Activated T-helper 1 cell treated with anti-CD3 and anti-CD28 coated beads, Interleukin-12 subunit alpha, Interleukin-12 subunit beta, Interleukin-2, Interleukin-4 antibody, amounts not matched to agents 30 ng/mL and 10 ng/mL and 1 ng/mL, durations not matched to agents 14 hours and 24 hours and 36 hours (primary cell): ENCODE measurements at regions not wholly inside any gene's neighbourhood (a gene's known extent, or its start where the extent isn't known, plus 50 kb on each side); places are given as distances from the start of the nearest gene placed in this dataset.

Source experiments
- DNase-seq: peaks from one replicate; pipeline ENCODE4 v3.0.0; 2021; ENCODE audit warnings: low spot score
- H3K27ac Mint-ChIP-seq: one replicate; pipeline ENCODE4 v1.8.0; 2021; ENCODE audit warnings: mild to moderate bottlenecking, mixed read lengths
- H3K27me3 Mint-ChIP-seq: one replicate; pipeline ENCODE4 v1.8.0; 2022; ENCODE audit warnings: mild to moderate bottlenecking, moderate library complexity, mixed read lengths; ENCODE audit not compliant: insufficient read depth
- H3K36me3 Mint-ChIP-seq: one replicate; pipeline ENCODE4 v1.8.0; 2021; ENCODE audit warnings: low read depth, mixed read lengths
- H3K4me1 Mint-ChIP-seq: one replicate; pipeline ENCODE4 v1.8.0; 2021; ENCODE audit warnings: low read depth, mixed read lengths
- H3K4me3 Mint-ChIP-seq: one replicate; pipeline ENCODE4 v1.8.0; 2021; ENCODE audit warnings: mild to moderate bottlenecking, moderate library complexity, mixed read lengths
- H3K9me3 Mint-ChIP-seq: one replicate; pipeline ENCODE4 v1.8.0; 2021; ENCODE audit warnings: mixed read lengths
- intact Hi-C: fragments of 100-400 bp; cut with micrococcal nuclease; formaldehyde crosslinking; loops from one replicate; pipeline ENCODE4 v1.15.1; 2024

GRCh38 chr11:115691030-115691429, 186.8 kb upstream of the CADM1 start:
- no peak overlapping the region for H3K4me3 Mint-ChIP-seq
- no peak overlapping the region for H3K27ac Mint-ChIP-seq
- peaks cover 1% of the 10 kb centered on the region for H3K27me3 Mint-ChIP-seq
- H3K36me3 Mint-ChIP-seq: no peaks in the 10 kb centered on the region
- no peak for DNase-seq
- intact Hi-C loops: no loop called here
- no peaks in the 10 kb centered on the region for H3K9me3 Mint-ChIP-seq
- H3K4me1 Mint-ChIP-seq: no peaks in the 10 kb centered on the region

- no peak for DNase-seq
- H3K9me3 Mint-ChIP-seq: no peaks in the 10 kb centered on the region
- no peak overlapping the region for H3K4me3 Mint-ChIP-seq
- no peaks in the 10 kb centered on the region for H3K4me1 Mint-ChIP-seq
- no peak overlapping the region for H3K27ac Mint-ChIP-seq
- peaks cover 1% of the 10 kb centered on the region for H3K27me3 Mint-ChIP-seq
- intact Hi-C loops: no loop called here
- H3K36me3 Mint-ChIP-seq: no peaks in the 10 kb centered on the region
These were observed 183.7 kb upstream of the CADM1 start for GRCh38 chr11:115687934-115688333.

GRCh38 chr11:115684699-115685098, 180.5 kb upstream of the CADM1 start:
- intact Hi-C loops: no loop called here
- no peaks in the 10 kb centered on the region for H3K36me3 Mint-ChIP-seq
- H3K27ac Mint-ChIP-seq: no peak overlapping the region
- no peaks in the 10 kb centered on the region for H3K4me1 Mint-ChIP-seq
- no peaks in the 10 kb centered on the region for H3K9me3 Mint-ChIP-seq
- peaks cover 1% of the 10 kb centered on the region for H3K27me3 Mint-ChIP-seq
- H3K4me3 Mint-ChIP-seq: no peak overlapping the region
- no peak for DNase-seq

GRCh38 chr11:115684135-115684534, 179.9 kb upstream of the CADM1 start:
- Mint-ChIP-seq H3K36me3 (no peaks in the 10 kb centered on the region), H3K4me3 (no peak overlapping the region), H3K27me3 (peaks cover 1% of the 10 kb centered on the region), H3K9me3 (no peaks in the 10 kb centered on the region), H3K4me1 (no peaks in the 10 kb centered on the region), H3K27ac (no peak overlapping the region)
- intact Hi-C loops: no loop called here
- no peak for DNase-seq

- Mint-ChIP-seq H3K4me3 (no peak overlapping the region), H3K9me3 (no peaks in the 10 kb centered on the region), H3K36me3 (no peaks in the 10 kb centered on the region), H3K4me1 (no peaks in the 10 kb centered on the region), H3K27me3 (peaks cover 1% of the 10 kb centered on the region), H3K27ac (no peak overlapping the region)
- intact Hi-C loops: no loop called here
- no peak for DNase-seq
These were observed 178.7 kb upstream of the CADM1 start for GRCh38 chr11:115682888-115683287.

- intact Hi-C loops: no loop called here
- no peak for DNase-seq
- no peaks in the 10 kb centered on the region for H3K27me3 Mint-ChIP-seq
- H3K27ac Mint-ChIP-seq: no peak overlapping the region
- H3K4me3 Mint-ChIP-seq: no peak overlapping the region
- H3K36me3 Mint-ChIP-seq: no peaks in the 10 kb centered on the region
- H3K9me3 Mint-ChIP-seq: no peaks in the 10 kb centered on the region
- H3K4me1 Mint-ChIP-seq: no peaks in the 10 kb centered on the region
These were observed 177.9 kb upstream of the CADM1 start for GRCh38 chr11:115682101-115682500.

GRCh38 chr11:115679945-115680344, 175.7 kb upstream of the CADM1 start:
- Mint-ChIP-seq H3K27me3 (no peaks in the 10 kb centered on the region), H3K36me3 (no peaks in the 10 kb centered on the region), H3K4me1 (no peaks in the 10 kb centered on the region), H3K27ac (no peak overlapping the region), H3K4me3 (no peak overlapping the region), H3K9me3 (no peaks in the 10 kb centered on the region)
- intact Hi-C loops: no loop called here
- DNase-seq: no peak

- Mint-ChIP-seq H3K36me3 (no peaks in the 10 kb centered on the region), H3K4me1 (no peaks in the 10 kb centered on the region), H3K4me3 (no peak overlapping the region), H3K27ac (no peak overlapping the region), H3K27me3 (no peaks in the 10 kb centered on the region), H3K9me3 (no peaks in the 10 kb centered on the region)
- intact Hi-C loops: no loop called here
- no peak for DNase-seq
These were observed 174.7 kb upstream of the CADM1 start for GRCh38 chr11:115678942-115679341.

- no peak for DNase-seq
- Mint-ChIP-seq H3K27me3 (no peaks in the 10 kb centered on the region), H3K9me3 (no peaks in the 10 kb centered on the region), H3K4me3 (no peak overlapping the region), H3K4me1 (no peaks in the 10 kb centered on the region), H3K36me3 (no peaks in the 10 kb centered on the region), H3K27ac (no peak overlapping the region)
- intact Hi-C loops: no loop called here
These were observed 173.0 kb upstream of the CADM1 start for GRCh38 chr11:115677190-115677589.

GRCh38 chr11:115676768-115677167, 172.6 kb upstream of the CADM1 start:
- Mint-ChIP-seq H3K9me3 (no peaks in the 10 kb centered on the region), H3K4me3 (no peak overlapping the region), H3K27ac (no peak overlapping the region), H3K27me3 (no peaks in the 10 kb centered on the region), H3K4me1 (no peaks in the 10 kb centered on the region), H3K36me3 (no peaks in the 10 kb centered on the region)
- intact Hi-C loops: no loop called here
- no peak for DNase-seq

GRCh38 chr11:115676206-115676605, 172.0 kb upstream of the CADM1 start:
- DNase-seq: no peak
- Mint-ChIP-seq H3K9me3 (no peaks in the 10 kb centered on the region), H3K4me3 (no peak overlapping the region), H3K27me3 (no peaks in the 10 kb centered on the region), H3K4me1 (no peaks in the 10 kb centered on the region), H3K27ac (no peak overlapping the region), H3K36me3 (no peaks in the 10 kb centered on the region)
- intact Hi-C loops: no loop called here

- H3K27me3 Mint-ChIP-seq: no peaks in the 10 kb centered on the region
- no peaks in the 10 kb centered on the region for H3K36me3 Mint-ChIP-seq
- H3K4me1 Mint-ChIP-seq: no peaks in the 10 kb centered on the region
- intact Hi-C loops: no loop called here
- no peak overlapping the region for H3K4me3 Mint-ChIP-seq
- no peak overlapping the region for H3K27ac Mint-ChIP-seq
- no peak for DNase-seq
- H3K9me3 Mint-ChIP-seq: no peaks in the 10 kb centered on the region
These were observed 170.8 kb upstream of the CADM1 start for GRCh38 chr11:115674937-115675544.

GRCh38 chr11:115674176-115674936, 170.1 kb upstream of the CADM1 start:
- Mint-ChIP-seq H3K36me3 (no peaks in the 10 kb centered on the region), H3K27me3 (no peaks in the 10 kb centered on the region), H3K9me3 (no peaks in the 10 kb centered on the region), H3K27ac (no peak overlapping the region), H3K4me1 (no peaks in the 10 kb centered on the region), H3K4me3 (no peak overlapping the region)
- DNase-seq: no peak
- intact Hi-C loops: no loop called here

GRCh38 chr11:115673720-115674119, 169.5 kb upstream of the CADM1 start:
- no peak for DNase-seq
- intact Hi-C loops: no loop called here
- H3K4me1 Mint-ChIP-seq: no peaks in the 10 kb centered on the region

More at GRCh38 chr11:115673720-115674119, 169.5 kb upstream of the CADM1 start:
- Mint-ChIP-seq H3K4me3 (no peak overlapping the region), H3K9me3 (peaks cover 1% of the 10 kb centered on the region), H3K27me3 (no peaks in the 10 kb centered on the region), H3K36me3 (no peaks in the 10 kb centered on the region), H3K27ac (no peak overlapping the region)
